Neural progenitor cell (in vitro differentiated cells): ENCODE measurements at regions not wholly inside any gene's neighbourhood (a gene's known extent, or its start where the extent isn't known, plus 50 kb on each side); places are given as distances from the start of the nearest gene placed in this dataset.
A peak's percentile ranks its signal among the peaks of the same experiment; 100 is the strongest.

ENCODE experiments used
- DNase-seq: peaks from one replicate; pipeline ENCODE4 v3.0.0-alpha.2; 2016; ENCODE audit warnings: low spot score
- H2AFZ ChIP-seq: fragments of 200-600 bp; sonication (generic); replicated peaks from 2 replicates; pipeline ENCODE4 v1.6.1; 2016; ENCODE audit warnings: antibody characterized with exemption
- H3F3A ChIP-seq: fragments of 200-600 bp; sonication (generic); 2 replicates; pipeline ENCODE4 v1.6.1; 2016; ENCODE audit warnings: antibody characterized with exemption, low read depth
- H3K27ac ChIP-seq: fragments of 200-600 bp; sonication (generic); 2 replicates; pipeline ENCODE4 v1.5.1; 2016; ENCODE audit warnings: mild to moderate bottlenecking
- H3K27me3 ChIP-seq: fragments of 200-600 bp; sonication (generic); 2 replicates; pipeline ENCODE4 v1.6.1; 2016; ENCODE audit warnings: mild to moderate bottlenecking, moderate library complexity
- H3K36me3 ChIP-seq: fragments of 200-600 bp; sonication (generic); 2 replicates; pipeline ENCODE4 v1.5.1; 2016
- H3K4me1 ChIP-seq: fragments of 200-600 bp; sonication (generic); 2 replicates; pipeline ENCODE4 v1.6.1; 2016; ENCODE audit warnings: mixed run types
- H3K4me2 ChIP-seq: fragments of 200-600 bp; sonication (generic); 2 replicates; pipeline ENCODE4 v1.6.1; 2016
- H3K4me3 ChIP-seq: fragments of 200-600 bp; sonication (generic); 2 replicates; pipeline ENCODE4 v1.5.1; 2016
- H3K79me2 ChIP-seq: fragments of 200-600 bp; sonication (generic); 2 replicates; pipeline ENCODE4 v1.6.1; 2016; ENCODE audit warnings: low read depth
- H3K9ac ChIP-seq: fragments of 200-600 bp; sonication (generic); 2 replicates; pipeline ENCODE4 v1.6.1; 2016
- H3K9me3 ChIP-seq: fragments of 200-600 bp; sonication (generic); 2 replicates; pipeline ENCODE4 v1.5.1; 2016; ENCODE audit warnings: low read depth
- H4K20me1 ChIP-seq: fragments of 200-600 bp; sonication (generic); 2 replicates; pipeline ENCODE4 v1.6.1; 2016; ENCODE audit warnings: low read depth
- H3K27ac Mint-ChIP-seq: 3 replicates; pipeline ENCODE4 v1.8.0; 2021; ENCODE audit warnings: mixed read lengths
- H3K27me3 Mint-ChIP-seq: 2 replicates; pipeline ENCODE4 v1.8.0; 2022; ENCODE audit warnings: low read depth, mild to moderate bottlenecking, inconsistent platforms, moderate library complexity, mixed read lengths; ENCODE audit not compliant: insufficient read depth
- H3K36me3 Mint-ChIP-seq: 3 replicates; pipeline ENCODE4 v1.8.0; 2021; ENCODE audit warnings: mixed read lengths
- H3K4me1 Mint-ChIP-seq: 3 replicates; pipeline ENCODE4 v1.8.0; 2021; ENCODE audit warnings: mixed read lengths
- H3K4me3 Mint-ChIP-seq: 3 replicates; pipeline ENCODE4 v1.8.0; 2021; ENCODE audit warnings: mild to moderate bottlenecking, moderate library complexity, mixed read lengths
- H3K9me3 Mint-ChIP-seq: 3 replicates; pipeline ENCODE4 v1.8.0; 2020; ENCODE audit warnings: mixed read lengths
- EZH2 ChIP-seq: fragments of 200-600 bp; sonication (generic); IDR thresholded peaks from 2 replicates; pipeline ENCODE4 v1.6.1; 2017; ENCODE audit warnings: antibody characterized with exemption, mild to moderate bottlenecking, moderate library complexity
- EZH2phosphoT487 ChIP-seq: fragments of 200-600 bp; sonication (generic); IDR thresholded peaks from 2 replicates; pipeline ENCODE4 v1.6.1; 2017; ENCODE audit warnings: antibody characterized with exemption
- TF ChIP-seq, protein P1 (sequence below): fragments of 200-600 bp; sonication (generic); IDR thresholded peaks from 2 replicates; pipeline ENCODE4 v1.5.1; 2017; ENCODE audit warnings: antibody characterized with exemption, mild to moderate bottlenecking

DNA sequence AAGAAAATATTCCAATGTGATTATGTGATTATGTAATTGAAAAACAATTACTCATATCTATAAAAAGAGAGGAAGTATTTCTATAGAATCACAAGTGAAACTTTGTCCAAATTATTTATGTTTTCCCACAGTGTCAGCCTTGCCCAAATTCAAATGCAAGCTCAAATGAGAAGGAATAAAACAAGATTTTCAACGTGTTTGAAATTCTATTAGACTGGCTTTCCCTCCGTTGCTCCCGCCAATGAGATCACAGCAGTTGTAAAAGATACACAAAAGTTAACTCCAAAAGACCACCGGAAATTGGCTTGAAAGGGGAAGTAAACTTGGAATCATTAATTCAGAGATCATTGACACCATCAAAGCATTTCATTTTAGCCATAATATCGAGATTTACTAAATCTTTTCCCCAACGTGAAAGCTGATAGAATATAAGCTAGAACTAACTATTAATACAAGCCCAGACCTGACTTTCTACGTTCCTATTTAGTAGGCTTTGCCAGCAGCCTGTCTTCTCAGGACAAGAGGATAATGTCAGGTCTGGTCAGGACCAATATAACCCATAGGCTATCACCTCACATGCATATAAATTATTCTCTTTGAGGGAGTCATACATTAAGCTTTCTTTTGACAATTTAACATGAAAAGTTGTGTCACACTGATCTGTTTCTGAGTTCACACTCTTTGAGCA, 222.6 kb upstream of the CHAC2 start:
- H3K4me1 Mint-ChIP-seq: peaks cover 8% of the 10 kb centered on the region
- H4K20me1 ChIP-seq: no peaks in the 10 kb centered on the region
- H3K9ac ChIP-seq: no peak overlapping the region
- H2AFZ ChIP-seq: peak overlapping the region; percentile 26
- H3K79me2 ChIP-seq: no peaks in the 10 kb centered on the region
- no peak overlapping the region for H3K4me2 ChIP-seq
- H3K4me3 Mint-ChIP-seq: no peak overlapping the region
- peaks cover 9% of the 10 kb centered on the region for H3K9me3 ChIP-seq
- no peaks in the 10 kb centered on the region for H3K27me3 Mint-ChIP-seq
- peaks cover 9% of the 10 kb centered on the region for H3K9me3 Mint-ChIP-seq
- no peak for DNase-seq
- no peaks in the 10 kb centered on the region for H3K36me3 ChIP-seq
- no peak for TF ChIP-seq EZH2
- TF ChIP-seq, protein P1, sequence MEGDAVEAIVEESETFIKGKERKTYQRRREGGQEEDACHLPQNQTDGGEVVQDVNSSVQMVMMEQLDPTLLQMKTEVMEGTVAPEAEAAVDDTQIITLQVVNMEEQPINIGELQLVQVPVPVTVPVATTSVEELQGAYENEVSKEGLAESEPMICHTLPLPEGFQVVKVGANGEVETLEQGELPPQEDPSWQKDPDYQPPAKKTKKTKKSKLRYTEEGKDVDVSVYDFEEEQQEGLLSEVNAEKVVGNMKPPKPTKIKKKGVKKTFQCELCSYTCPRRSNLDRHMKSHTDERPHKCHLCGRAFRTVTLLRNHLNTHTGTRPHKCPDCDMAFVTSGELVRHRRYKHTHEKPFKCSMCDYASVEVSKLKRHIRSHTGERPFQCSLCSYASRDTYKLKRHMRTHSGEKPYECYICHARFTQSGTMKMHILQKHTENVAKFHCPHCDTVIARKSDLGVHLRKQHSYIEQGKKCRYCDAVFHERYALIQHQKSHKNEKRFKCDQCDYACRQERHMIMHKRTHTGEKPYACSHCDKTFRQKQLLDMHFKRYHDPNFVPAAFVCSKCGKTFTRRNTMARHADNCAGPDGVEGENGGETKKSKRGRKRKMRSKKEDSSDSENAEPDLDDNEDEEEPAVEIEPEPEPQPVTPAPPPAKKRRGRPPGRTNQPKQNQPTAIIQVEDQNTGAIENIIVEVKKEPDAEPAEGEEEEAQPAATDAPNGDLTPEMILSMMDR: no peak
- no peak for TF ChIP-seq EZH2phosphoT487
- no peak overlapping the region for H3K4me3 ChIP-seq
- H3K27ac ChIP-seq: no peak overlapping the region
- no peak overlapping the region for H3K27ac Mint-ChIP-seq
- no peaks in the 10 kb centered on the region for H3F3A ChIP-seq
- H3K4me1 ChIP-seq: no peaks in the 10 kb centered on the region
- H3K27me3 ChIP-seq: no peaks in the 10 kb centered on the region
- H3K36me3 Mint-ChIP-seq: no peaks in the 10 kb centered on the region

DNA sequence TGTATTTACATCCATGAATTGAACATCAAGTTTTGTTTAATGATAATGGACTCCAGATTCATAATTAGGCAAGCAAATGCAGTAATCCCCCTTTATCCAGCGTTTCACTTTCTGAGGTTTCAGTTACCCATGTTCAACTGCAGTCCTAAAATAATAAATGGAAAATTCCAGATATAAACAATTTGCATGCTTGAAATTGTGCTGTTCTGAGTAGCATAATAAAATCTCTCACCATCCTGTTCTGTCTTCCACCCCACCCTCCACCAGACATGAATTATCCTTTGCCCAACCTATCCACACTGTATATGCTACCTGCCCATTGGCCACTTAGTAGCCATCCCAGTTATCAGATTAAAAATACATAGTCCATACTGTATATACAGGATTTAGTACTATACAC, 224.5 kb upstream of the CHAC2 start:
- Histone ChIP-seq H3K79me2 (no peaks in the 10 kb centered on the region), H3K9ac (no peak overlapping the region), H3F3A (no peaks in the 10 kb centered on the region), H3K27me3 (no peaks in the 10 kb centered on the region), H2AFZ (no peak overlapping the region), H4K20me1 (no peaks in the 10 kb centered on the region), H3K36me3 (no peaks in the 10 kb centered on the region), H3K4me1 (no peaks in the 10 kb centered on the region), H3K9me3 (peaks cover 9% of the 10 kb centered on the region), H3K27ac (no peak overlapping the region), H3K4me3 (no peak overlapping the region), H3K4me2 (no peak overlapping the region)
- Mint-ChIP-seq H3K27me3 (no peaks in the 10 kb centered on the region), H3K27ac (no peak overlapping the region), H3K9me3 (peaks cover 9% of the 10 kb centered on the region), H3K36me3 (no peaks in the 10 kb centered on the region), H3K4me3 (no peak overlapping the region), H3K4me1 (peaks cover 8% of the 10 kb centered on the region)
- no peak for DNase-seq
- TF ChIP-seq EZH2phosphoT487 (no peak), EZH2 (no peak)
- TF ChIP-seq, protein P1: no peak

DNA sequence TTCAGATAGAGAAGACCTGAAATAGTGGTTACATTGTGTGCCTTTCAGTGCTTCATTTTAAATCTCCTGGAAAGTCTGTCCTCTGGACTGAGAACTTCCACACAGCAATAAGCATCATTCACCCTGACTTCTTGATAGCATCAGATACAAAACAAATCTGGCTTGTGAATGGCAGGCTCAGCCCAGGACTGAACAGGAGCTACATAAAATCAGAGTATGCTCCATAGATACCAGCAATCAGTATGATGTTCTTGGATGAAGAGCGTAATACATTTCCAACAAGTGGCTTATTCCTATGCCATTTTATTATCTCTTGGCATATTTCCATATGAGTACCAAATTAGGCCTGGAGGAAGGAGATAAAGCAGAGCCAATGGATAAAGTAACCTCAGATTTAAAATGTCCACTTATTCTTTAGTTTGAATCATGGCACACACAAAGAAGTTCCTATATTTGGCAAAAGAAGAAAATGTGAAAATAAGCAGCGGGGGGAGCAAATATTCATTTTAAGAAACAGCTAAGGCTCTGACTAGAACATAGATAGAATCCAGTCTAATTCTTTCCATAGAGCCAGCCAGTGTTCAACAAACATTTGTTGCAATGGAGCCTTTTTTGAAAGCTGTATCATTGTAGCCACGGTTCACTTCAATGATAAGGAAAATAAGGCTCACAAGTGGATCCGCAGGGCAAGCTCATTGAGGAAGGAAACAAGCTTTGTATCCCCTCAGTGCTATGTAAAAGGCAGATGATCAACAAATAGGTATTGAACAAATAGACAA, 230.8 kb upstream of the CHAC2 start:
- Histone ChIP-seq H4K20me1 (no peaks in the 10 kb centered on the region), H3K36me3 (no peaks in the 10 kb centered on the region), H3K79me2 (no peaks in the 10 kb centered on the region), H3K9ac (no peak overlapping the region), H3K9me3 (peaks cover 6% of the 10 kb centered on the region), H3K4me2 (no peak overlapping the region), H2AFZ (peak overlapping the region; percentile 17), H3F3A (no peaks in the 10 kb centered on the region), H3K4me3 (no peak overlapping the region), H3K27ac (no peak overlapping the region), H3K27me3 (no peaks in the 10 kb centered on the region), H3K4me1 (no peaks in the 10 kb centered on the region)
- no peaks in the 10 kb centered on the region for H3K36me3 Mint-ChIP-seq
- no peaks in the 10 kb centered on the region for H3K4me1 Mint-ChIP-seq
- no peak overlapping the region for H3K27ac Mint-ChIP-seq
- peaks cover 9% of the 10 kb centered on the region for H3K9me3 Mint-ChIP-seq
- TF ChIP-seq, protein P1: no peak
- TF ChIP-seq EZH2phosphoT487: no peak
- TF ChIP-seq EZH2: no peak
- H3K4me3 Mint-ChIP-seq: no peak overlapping the region
- no peak for DNase-seq
- H3K27me3 Mint-ChIP-seq: peaks cover 2% of the 10 kb centered on the region
